IPS DF 19.7 (cell line): ENCODE measurements at regions not wholly inside any gene's neighbourhood (a gene's known extent, or its start where the extent isn't known, plus 50 kb on each side); places are given as distances from the start of the nearest gene placed in this dataset.
"Not testable (repeated sequence)": the region's sequence is repeated elsewhere in the genome, so short reads cannot be mapped to it uniquely, and the experiment has no call there.

Experiments
- DNase-seq: peaks from one replicate; pipeline ENCODE4 v3.0.0-alpha.2; 2013; ENCODE audit warnings: low read depth, low spot score

DNA sequence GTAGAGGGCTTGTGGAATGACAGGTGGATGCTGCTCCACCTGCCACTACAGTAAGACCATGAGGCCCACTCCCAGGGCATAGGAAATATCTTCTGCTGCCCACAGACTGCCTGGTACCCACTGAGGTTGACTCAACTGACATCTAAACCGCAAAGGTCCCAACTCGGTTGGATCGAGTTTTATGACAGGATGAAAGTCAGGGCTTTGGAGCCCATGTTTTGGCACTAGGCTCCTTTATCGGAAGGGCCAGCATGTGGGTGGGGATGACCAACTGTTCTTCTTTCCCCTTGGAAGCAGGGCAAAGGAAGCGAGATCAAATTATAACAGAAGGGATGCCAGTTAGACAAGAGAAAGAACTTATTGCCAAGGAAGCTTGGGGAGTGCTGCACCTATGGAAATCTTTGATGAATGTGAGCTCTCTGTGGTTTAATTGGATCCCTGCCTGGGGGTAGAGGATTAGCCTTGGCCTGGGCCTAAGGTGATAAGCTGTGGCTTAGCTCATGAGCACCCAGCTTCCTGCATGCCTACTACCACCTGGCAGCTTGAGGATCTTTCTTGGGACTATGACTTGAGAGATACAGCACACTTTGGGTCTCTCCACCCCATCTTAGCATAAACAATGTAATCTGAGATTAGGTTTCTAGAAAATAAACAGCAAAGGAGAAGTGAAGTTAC is 121.8 kb downstream of the KCNA5 start:
- no peak for DNase-seq

DNA sequence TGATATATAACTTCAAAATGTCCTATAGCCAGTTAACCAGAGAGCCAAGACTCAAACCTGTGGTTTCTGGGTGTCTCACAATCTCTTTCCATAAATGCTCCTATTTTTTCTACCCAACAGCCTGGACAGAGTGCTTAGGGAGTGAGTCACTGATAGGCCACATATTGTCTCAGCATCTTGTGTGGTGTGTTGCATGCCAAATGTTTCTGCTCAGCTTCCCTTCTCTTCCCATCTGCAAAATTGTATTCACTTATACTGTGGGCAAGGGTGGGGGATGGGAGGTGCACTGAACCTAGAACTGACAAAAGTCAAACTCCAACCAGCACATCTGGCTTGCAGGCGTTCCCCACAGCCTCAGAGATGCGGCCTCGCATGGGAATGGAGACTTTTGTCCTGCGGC is 123.3 kb downstream of the KCNA5 start:
- DNase-seq = no peak

DNA sequence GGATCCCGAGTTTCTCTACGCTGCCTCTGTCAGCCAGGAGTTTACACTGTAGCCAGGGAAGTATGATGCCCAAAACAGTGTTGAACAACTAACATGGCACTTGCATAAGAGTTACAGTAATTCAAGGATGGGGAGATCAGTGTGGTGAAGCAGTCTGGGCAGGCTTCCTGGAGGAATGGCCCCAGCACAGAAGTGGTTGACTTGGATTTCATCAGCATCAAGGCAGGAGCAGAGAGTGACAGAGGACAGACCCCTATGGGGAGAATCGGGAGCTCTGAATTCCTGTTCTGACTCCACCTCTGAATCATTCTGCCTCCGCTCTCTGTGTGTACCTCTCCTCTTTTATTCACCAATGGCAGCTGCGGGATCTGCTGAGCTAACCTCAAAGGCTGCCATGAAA is 124.5 kb downstream of the KCNA5 start:
- DNase-seq = no peak

DNA sequence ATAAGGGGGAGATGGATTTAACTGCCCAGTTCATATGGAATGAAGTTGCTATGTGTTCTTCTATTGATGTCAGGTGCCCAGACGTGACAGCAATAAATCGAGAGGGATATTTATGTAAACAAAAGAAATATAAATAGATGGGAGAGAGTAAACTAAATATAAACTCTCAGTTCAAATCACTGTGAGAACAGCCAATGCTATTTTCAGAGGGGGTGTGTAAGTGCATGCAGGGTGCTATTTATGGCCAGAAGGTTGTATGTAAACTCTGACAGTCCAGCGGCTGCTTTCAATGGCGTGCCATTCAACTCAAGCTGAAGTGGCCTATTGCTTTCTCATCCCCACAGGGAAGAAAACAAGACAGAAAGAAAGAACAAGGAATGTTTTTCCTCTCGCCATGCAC is 127.2 kb downstream of the KCNA5 start:
- DNase-seq = no peak

DNA sequence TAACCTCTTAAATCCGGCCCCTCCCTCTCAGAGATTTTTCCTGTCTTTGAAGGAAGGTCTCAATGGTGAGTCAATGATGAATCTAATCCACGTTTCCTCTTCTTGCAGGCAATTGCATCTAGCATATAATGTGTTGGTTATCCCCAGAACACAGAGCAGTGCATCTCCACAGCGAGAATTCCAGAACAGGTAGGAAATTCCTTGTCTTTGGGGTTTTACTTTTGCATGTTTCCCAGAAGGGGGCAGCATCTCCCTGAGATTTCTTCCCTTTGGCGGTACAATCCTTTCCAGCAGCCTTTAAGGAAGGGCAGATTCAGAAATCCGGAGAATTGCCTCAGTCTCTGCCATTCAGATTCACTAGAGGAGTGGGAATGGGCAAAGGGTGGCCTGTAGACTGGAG is 128.0 kb downstream of the KCNA5 start:
- peak; percentile 12 for DNase-seq

DNA sequence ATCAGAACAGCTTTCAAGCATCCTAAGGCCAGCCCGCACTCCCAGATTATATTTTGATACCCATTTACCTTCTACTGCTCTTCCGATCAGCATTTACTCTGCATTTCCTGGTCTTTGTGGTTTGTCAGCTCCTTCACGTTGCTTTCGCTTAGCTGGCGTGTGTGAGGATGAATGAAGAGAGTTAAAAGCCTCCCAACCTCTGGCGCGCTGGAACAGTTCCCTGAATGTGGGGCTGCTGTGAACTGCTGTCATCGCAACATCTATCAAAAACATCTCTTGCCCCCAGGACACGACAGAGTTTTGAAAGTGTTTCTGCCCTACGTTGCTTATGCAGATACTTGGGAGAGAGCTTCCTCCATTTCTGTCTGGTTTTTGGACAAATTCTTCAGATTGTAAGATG is 129.2 kb downstream of the KCNA5 start:
- DNase-seq = no peak

DNA sequence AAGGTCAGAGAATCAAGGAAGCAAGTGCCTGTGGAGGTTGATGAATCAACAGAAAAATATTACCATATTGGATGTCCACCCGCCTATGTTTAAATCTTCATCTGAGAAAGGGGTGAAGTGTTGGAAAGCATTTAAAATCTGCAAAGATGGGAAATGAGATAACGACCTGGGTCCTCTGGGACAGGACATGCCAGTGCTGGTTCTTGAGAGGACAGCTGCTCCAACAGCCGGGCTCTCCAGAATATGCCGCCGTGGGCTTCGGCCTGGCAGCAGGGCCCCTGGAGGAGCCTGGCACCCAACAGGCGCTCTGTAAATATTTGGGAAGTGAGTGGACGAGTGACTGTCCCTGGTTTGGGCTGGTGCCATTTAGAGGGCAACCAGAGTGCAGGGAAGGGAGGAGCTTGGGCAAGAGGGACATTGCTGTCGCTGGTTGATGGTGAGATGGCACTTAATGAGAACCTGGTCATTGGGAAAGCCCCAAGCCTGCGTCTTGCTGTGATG is 129.9 kb downstream of the KCNA5 start:
- no peak for DNase-seq

DNA sequence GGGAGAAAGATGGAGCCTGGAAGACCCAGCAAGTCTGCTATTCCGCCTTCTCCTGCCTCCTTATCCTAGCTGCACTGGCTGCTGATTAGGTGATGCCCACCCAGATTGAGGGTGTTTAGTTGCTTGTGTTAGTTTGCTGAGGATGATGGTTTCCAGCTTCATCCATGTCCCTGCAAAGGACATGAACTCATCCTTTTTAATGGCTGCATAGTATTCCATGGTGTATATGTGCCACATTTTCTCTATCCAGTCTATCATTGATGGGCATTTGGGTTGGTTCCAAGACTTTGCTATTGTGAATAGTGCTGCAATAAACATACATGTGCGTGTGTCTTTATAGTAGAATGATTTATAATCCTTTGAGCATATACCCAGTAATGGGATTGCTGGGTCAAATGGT is 131.7 kb downstream of the KCNA5 start:
- DNase-seq = not testable (repeated sequence)

DNA sequence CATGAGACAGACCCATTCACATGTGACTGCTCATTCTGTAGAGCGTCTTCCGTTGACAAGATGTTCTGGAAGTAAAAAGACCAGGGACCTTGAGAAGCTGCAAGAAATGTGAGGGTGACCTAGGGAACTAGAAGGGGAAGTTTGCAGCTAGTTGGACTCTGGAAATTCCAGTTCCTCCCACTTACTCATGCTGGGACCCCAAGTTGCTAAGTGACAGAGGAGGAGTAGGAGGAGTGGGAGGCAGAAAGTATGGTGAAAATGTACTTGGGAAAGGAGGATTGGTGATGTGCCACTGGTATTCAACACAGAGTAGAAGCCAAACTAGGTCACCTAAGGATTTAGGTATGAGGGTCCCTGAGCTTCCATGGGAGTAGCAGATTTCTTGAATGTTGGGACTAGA is 132.4 kb downstream of the KCNA5 start:
- DNase-seq = no peak

DNA sequence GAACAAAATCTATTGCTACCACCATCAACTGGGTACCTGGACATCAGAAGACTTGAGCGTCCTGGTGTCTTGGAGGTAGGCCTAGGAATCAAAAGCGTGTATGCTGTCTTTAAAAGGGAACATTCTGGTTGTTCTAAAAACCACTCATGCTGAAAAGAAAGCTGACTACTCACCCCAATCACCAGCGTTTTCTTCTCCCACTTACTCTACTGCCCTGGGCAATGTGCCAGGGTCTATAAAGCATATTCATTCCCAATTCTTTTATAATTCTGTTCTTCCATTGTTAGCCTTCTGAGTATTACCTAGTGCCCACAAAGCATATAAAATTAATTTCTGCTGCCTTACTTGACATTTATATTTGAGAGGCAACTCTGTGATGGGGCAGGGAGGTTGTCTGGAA is 133.4 kb downstream of the KCNA5 start:
- no peak for DNase-seq

DNA sequence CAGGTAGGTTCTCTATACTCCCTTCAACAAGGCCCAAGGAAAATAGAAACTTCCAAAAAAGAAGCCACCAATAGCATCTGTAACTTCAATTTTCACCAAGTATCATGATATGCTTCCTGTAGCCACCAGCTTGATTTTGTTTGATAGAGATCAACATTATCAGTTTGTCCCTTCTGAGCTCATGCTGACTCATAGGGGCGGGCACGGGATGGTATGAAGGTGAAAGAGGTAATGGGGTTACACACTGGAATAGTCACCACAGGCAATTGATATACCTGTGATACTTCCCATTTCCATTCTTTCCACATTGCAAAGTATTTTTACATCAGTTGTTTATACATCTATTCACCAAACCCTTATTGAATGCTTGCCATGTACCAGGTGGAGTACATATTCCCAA is 134.1 kb downstream of the KCNA5 start:
- DNase-seq = no peak

DNA sequence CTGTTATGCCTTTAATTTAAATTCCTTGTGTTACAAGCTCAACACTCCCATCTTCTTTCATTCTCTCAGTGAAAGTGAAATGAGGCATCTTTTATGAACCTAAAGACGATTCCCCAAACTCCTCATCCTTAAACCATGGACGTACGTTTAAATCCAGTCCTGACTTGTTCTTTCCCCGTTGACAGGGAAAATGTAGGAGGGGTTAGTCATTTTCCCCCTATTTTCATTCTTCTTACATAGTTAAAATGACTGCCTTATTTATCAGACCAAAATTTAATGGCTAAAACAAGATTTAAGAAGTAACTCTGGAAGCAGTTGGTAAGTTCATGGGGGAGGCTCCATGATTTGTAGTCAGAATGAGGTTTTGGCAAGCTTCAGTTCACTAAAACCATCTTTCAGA is 134.9 kb downstream of the KCNA5 start:
- no peak for DNase-seq

DNA sequence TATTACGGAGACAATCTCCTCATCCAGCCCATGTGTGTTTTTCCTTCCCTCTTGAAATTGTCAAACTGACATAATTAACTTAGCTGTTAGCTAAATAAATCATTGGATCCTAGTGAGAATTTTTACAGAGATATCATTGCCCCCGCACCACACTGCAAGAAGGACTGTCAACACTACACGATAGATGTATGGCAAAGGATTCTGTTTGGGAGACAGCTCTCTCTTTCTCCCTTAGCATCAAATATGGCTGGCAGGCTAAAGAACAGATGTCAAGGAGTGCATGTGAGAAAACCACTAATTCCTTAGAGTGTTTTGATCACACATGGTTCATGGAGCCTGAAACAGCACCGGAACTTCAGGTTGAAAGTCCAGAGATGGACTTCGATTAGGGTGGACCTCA is 136.8 kb downstream of the KCNA5 start:
- DNase-seq = no peak

DNA sequence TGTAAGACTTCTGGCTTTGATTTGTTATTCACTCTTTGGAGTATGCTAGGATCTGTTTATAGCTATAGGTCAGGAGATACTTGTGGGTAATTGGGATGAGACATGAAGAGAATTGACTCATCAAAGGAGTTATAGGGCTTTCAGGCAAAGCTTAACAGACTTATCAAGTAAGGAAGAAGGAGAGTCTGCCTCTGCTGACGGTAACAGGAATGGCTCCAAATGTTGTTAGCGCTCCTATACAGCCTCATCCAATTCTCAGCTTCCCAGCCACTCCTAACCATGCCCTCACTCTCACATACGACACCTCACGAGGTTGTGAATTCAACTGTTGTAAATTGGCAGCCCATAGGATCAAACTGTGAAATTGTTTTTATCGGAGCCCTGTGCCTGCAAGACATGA is 140.5 kb downstream of the KCNA5 start:
- DNase-seq = no peak

DNA sequence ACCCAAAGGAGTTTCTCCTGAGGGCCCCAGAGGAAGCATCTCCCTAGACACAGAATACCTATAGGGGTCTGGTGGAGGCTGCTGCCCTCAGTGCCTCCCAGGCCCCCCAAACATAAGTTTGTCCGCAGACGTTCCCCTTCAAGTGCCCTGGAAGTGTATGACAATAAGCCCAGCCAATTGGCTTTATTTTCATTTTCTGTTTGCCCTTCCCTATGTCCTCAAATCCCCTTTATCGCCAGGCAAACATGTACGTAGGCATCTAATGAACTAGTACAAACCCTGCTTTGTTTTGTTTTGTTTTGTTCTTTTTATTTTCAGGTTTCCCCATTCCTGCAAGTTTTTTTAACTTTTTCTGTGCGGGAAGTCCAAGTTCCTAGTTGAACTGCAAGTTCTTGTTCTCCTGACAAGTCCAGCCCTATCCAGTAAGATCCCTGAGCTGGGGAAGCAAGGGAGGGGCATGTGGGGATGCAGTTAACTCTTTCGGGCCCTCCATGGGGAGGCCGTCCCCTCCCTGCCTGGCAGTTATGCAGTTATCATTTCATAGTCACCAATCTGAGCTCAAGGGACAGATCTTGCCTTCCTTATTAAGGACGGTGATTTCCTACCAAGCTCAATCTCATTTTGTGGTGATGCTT is 141.9 kb downstream of the KCNA5 start:
- DNase-seq = no peak

DNA sequence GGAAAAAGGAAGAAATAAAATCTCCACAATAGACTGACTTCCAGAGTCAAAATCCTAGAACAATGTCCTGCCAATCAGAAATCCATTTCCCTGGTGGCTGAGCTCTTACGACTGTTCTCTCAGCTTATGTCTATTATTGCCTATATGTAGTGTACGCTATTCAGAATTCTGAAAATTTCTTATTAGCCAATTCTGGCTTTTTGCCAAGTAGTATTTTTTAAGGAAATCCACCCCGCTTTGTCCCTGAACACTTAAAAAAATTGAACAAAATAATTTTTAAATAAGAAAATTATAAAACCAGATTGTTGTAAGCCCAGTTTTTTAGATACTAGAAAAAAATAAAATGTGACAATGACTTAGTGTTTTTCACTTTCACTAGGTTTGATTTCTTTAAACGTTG is 143.0 kb downstream of the KCNA5 start:
- no peak for DNase-seq

DNA sequence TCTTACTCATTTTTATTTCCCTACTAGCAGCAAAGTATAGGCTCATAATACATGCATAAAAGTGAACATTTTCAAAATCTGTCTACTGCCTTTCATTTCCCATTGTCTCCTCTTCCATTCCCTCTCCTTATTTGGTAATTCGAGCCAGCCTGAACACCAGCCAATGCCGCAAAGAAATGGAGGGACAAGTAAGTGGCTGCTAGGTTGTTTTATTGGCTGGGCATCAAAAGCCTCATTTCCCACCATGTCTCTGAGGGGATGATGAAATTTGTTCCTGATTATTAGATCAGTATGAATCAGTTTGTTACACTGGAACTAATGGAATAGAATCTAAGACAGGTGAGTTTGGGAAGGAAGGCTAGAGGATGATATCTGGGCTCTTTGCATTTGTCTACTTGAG is 143.5 kb downstream of the KCNA5 start:
- DNase-seq = no peak

DNA sequence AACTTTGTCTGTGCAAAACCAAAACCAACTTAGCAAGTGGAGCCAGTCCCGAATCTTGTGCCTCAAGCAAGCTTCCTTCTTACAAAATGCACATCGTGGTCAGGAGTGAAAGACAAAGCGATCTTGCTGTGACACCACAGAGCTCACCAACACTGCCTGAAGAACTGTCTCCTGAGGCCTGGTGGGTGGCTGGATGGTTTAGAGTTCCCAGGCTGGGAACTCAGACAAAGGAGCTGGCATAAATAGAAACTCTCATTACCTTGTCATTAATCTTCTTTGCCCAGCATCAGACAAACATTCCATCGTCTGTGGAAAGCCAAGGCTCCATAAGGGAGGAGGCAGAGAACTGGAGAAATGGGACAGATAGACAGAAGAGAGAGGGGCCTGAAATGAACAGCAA is 144.8 kb downstream of the KCNA5 start:
- no peak for DNase-seq

DNA sequence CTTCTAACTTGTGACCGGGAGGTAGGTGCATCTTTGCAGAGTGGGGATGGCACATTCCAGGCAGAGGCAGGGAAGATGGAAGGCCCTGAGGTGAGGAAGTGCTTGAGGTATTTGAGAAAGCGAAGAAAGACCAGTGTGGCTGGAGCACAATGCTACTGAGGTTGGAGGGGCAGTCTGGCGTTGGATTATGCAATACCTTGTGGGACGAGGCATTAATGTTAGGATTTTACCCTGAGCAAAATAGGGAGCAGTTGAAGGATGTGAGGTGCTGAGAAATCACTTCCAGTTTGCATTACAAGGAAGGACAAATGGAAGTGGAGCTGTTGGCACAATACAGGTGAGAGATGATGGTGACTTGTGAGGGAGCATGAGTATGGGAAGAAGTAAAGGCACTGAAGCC is 145.5 kb downstream of the KCNA5 start:
- no peak for DNase-seq

DNA sequence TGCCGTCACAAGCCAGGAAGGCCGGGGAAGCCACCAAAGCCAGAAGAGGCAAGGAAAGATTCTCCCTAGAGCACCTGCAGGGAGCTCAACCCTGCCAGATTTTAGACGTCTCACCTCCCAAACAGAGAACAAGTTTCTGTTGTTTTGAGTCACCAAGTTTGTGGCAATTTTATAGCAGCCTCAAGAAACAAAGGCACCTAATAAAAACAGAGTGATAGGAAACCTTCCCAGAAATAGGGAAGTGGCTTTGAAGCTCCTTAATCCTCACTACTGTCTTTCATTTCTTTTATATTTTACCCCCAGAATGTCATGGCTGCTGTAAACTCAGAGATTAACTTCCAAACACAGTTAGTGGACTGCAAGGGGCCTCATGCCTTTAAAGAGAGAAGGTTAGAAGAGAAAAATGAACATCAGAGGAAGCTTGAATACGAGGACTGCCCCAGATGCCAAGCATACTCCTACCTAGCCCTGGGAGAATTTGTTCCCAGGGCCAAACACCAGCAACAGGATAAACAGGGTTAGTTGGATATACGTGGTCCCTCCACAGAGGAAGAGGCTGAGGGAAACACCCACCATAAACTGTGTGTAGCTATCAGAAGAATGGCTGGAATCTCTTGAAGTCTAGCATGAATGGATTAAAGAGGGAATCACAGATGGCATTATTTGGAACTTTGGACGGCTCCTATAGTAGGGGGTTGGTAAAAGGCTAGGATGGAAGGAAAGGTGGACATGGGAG is 148.3 kb downstream of the KCNA5 start:
- no peak for DNase-seq

DNA sequence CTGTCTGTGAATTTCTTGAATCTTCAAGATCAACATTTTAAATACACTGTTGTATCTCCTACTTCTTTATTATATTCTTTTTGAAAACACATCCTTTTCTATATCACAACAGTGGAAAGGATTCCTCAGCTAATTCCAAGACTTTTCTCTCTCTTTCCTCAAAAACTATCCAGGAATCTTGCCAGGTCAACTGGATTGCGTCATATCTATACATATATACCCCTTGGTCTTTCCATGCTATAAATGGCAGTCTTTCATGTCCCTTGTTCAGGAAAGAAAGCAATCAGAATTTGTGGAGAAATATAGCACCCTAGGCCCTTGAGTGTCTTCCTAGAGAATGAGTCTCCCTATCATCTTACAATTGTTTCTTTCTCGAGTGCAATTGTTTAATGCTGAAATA is 149.0 kb downstream of the KCNA5 start:
- DNase-seq = no peak

DNA sequence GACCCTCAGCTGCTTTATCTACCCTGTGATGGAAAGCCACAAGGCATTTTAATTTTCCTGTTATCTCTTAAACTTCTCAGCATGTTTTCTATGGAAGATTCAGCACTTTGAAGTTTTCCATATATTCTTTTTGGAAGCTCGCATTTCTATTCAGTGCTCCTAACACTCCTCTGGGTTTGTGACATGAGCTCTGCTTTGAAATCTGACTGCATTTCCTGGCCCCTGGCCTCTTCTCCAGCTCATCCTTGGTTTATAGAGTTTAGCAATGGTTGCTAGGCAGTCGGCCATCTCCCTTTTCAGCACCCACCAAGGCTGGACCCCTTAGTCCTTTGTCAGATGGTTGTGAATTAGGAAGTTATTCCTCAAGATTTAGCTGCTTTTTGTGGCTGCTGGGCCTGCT is 150.6 kb downstream of the KCNA5 start:
- no peak for DNase-seq

DNA sequence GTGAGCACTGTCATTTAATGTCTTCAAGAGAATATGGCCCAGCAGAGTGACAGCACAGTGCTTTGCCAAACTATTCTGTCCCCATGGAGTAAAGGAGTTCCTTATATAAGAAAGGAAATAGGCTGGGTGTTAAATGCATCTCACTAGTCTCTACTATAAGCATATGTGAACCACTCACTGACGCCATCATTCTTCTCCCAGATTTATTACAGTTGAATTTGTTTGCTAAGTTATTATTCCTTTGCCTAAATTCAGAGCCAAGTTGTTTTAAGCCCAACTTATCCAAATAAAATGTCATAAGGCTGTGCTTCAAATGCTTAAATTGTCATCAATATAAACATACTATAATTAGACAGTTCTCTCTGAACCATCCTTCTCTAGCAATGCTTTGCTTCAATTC is 151.6 kb downstream of the KCNA5 start:
- DNase-seq = no peak
